Thoracic aorta (tissue), 2 donors: ENCODE measurements at regions not wholly inside any gene's neighbourhood (a gene's known extent, or its start where the extent isn't known, plus 50 kb on each side); places are given as distances from the start of the nearest gene placed in this dataset.

Source experiments
- ATAC-seq: fragments of 150-250 bp; one replicate; pipeline ENCODE4 v1.8.0; 2017; ENCODE audit warnings: low read depth; ENCODE audit not compliant: insufficient number of reproducible peaks, low FRiP score
- DNase-seq: peaks from one replicate; pipeline ENCODE4 v3.0.0-alpha.2; 2020; ENCODE audit warnings: low spot score
- H3K27ac ChIP-seq, 2 donors: fragments of 200-600 bp; sonication (generic); 1 replicate in 1 of 2; 2 replicates in 1 of 2; pipeline ENCODE4 v1.5.1; 2016; ENCODE audit warnings: mild to moderate bottlenecking in 2 of 2, moderate library complexity in 2 of 2
- H3K27me3 ChIP-seq: fragments of 200-600 bp; sonication (generic); replicated peaks from 2 replicates; pipeline ENCODE4 v1.6.0; 2016; ENCODE audit warnings: mild to moderate bottlenecking; ENCODE audit not compliant: insufficient read depth
- H3K36me3 ChIP-seq: fragments of 200-600 bp; sonication (generic); one replicate; pipeline ENCODE4 v1.5.1; 2016
- H3K4me1 ChIP-seq, 2 donors: fragments of 200-600 bp; sonication (generic); 1 replicate in 1 of 2; 2 replicates in 1 of 2; pipeline versions ENCODE4 v1.5.1 to v1.6.0; 2016; ENCODE audit warnings: low read depth in 2 of 2, mild to moderate bottlenecking in 1 of 2; ENCODE audit not compliant: control insufficient read depth in 1 of 2
- H3K4me3 ChIP-seq: fragments of 200-600 bp; sonication (generic); 2 replicates; pipeline ENCODE4 v1.5.1; 2016; ENCODE audit warnings: mild to moderate bottlenecking
- H3K9me3 ChIP-seq: fragments of 200-600 bp; sonication (generic); 2 replicates; pipeline ENCODE4 v1.5.1; 2016
- CTCF ChIP-seq: fragments of 200-600 bp; sonication (generic); IDR thresholded peaks from one replicate; pipeline ENCODE4 v1.5.1; 2019; ENCODE audit warnings: antibody characterized with exemption

- TF ChIP-seq CTCF = no peak
- no peaks in the 10 kb centered on the region for H3K36me3 ChIP-seq
- DNase-seq (no peak), ATAC-seq (no peak)
- H3K4me3 ChIP-seq = no peak overlapping the region
- H3K4me1 ChIP-seq = peaks cover 0 to 9% of the 10 kb centered on the region in 2 donors
- no peaks in the 10 kb centered on the region for H3K27me3 ChIP-seq
- no peaks in the 10 kb centered on the region for H3K9me3 ChIP-seq
- no peak overlapping the region for H3K27ac ChIP-seq
Observed at GRCh38 chr2:12795851-12796250, 79.1 kb downstream of the TRIB2 start.

- H3K36me3 ChIP-seq = no peaks in the 10 kb centered on the region
- no peak overlapping the region for H3K27ac ChIP-seq
- ATAC-seq = no peak
- TF ChIP-seq CTCF = no peak
- no peaks in the 10 kb centered on the region for H3K27me3 ChIP-seq
- no peaks in the 10 kb centered on the region for H3K9me3 ChIP-seq
- H3K4me1 ChIP-seq = peaks cover 0 to 9% of the 10 kb centered on the region in 2 donors
- no peak for DNase-seq
- no peak overlapping the region for H3K4me3 ChIP-seq
Observed at GRCh38 chr2:12796657-12797056, 79.9 kb downstream of the TRIB2 start.

GRCh38 chr2:12797815-12798214 lies 81.1 kb downstream of the TRIB2 start:
- DNase-seq (no peak), ATAC-seq (no peak)
- no peaks in the 10 kb centered on the region for H3K36me3 ChIP-seq
- no peaks in the 10 kb centered on the region for H3K27me3 ChIP-seq
- H3K4me3 ChIP-seq = no peak overlapping the region
- no peak overlapping the region for H3K27ac ChIP-seq
- TF ChIP-seq CTCF = no peak
- no peaks in the 10 kb centered on the region for H3K9me3 ChIP-seq
- H3K4me1 ChIP-seq = peaks cover 0 to 9% of the 10 kb centered on the region in 2 donors

- Histone ChIP-seq H3K27ac (no peak overlapping the region), H3K9me3 (no peaks in the 10 kb centered on the region), H3K4me1 (no peaks in the 10 kb centered on the region), H3K4me3 (no peak overlapping the region), H3K27me3 (no peaks in the 10 kb centered on the region), H3K36me3 (no peaks in the 10 kb centered on the region)
- DNase-seq (no peak), ATAC-seq (no peak)
- no peak for TF ChIP-seq CTCF
Observed at GRCh38 chr2:12803607-12804006, 86.9 kb downstream of the TRIB2 start.

- no peaks in the 10 kb centered on the region for H3K9me3 ChIP-seq
- no peaks in the 10 kb centered on the region for H3K36me3 ChIP-seq
- H3K4me1 ChIP-seq = no peaks in the 10 kb centered on the region
- H3K27me3 ChIP-seq = no peaks in the 10 kb centered on the region
- no peak overlapping the region for H3K27ac ChIP-seq
- TF ChIP-seq CTCF = no peak
- no peak overlapping the region for H3K4me3 ChIP-seq
- DNase-seq = no peak
- no peak for ATAC-seq
Observed at GRCh38 chr2:12804091-12804856, 87.5 kb downstream of the TRIB2 start.
